Activated naive CD8-positive, alpha-beta T cell (primary cell): ENCODE measurements at regions not wholly inside any gene's neighbourhood (a gene's known extent, or its start where the extent isn't known, plus 50 kb on each side); places are given as distances from the start of the nearest gene placed in this dataset.
A peak's percentile ranks its signal among the peaks of the same experiment; 100 is the strongest.
"Not testable (repeated sequence)": the region's sequence is repeated elsewhere in the genome, so short reads cannot be mapped to it uniquely, and the experiment has no call there.

ENCODE experiments used
- H3K27ac Mint-ChIP-seq: one replicate; pipeline ENCODE4 v1.8.0; 2021; ENCODE audit warnings: mixed read lengths
- H3K27me3 Mint-ChIP-seq: one replicate; pipeline ENCODE4 v1.8.0; 2021; ENCODE audit warnings: mixed read lengths
- H3K36me3 Mint-ChIP-seq: one replicate; pipeline ENCODE4 v1.8.0; 2021; ENCODE audit warnings: mixed read lengths
- H3K4me1 Mint-ChIP-seq: one replicate; pipeline ENCODE4 v1.8.0; 2021; ENCODE audit warnings: low read depth, mixed read lengths
- H3K4me3 Mint-ChIP-seq: one replicate; pipeline ENCODE4 v1.8.0; 2021; ENCODE audit warnings: mild to moderate bottlenecking, mixed read lengths
- H3K9me3 Mint-ChIP-seq: one replicate; pipeline ENCODE4 v1.8.0; 2021; ENCODE audit warnings: low read depth, mixed read lengths

GRCh38 chr5:50501491-50502228, 60.6 kb upstream of the EMB start:
- H3K9me3 Mint-ChIP-seq, result no peaks in the 10 kb centered on the region
- peaks cover 18% of the 10 kb centered on the region for H3K4me1 Mint-ChIP-seq
- H3K4me3 Mint-ChIP-seq, result peak overlapping the region; percentile 17
- no peaks in the 10 kb centered on the region for H3K27me3 Mint-ChIP-seq
- no peaks in the 10 kb centered on the region for H3K36me3 Mint-ChIP-seq
- H3K27ac Mint-ChIP-seq, result peak overlapping the region; percentile 46

DNA sequence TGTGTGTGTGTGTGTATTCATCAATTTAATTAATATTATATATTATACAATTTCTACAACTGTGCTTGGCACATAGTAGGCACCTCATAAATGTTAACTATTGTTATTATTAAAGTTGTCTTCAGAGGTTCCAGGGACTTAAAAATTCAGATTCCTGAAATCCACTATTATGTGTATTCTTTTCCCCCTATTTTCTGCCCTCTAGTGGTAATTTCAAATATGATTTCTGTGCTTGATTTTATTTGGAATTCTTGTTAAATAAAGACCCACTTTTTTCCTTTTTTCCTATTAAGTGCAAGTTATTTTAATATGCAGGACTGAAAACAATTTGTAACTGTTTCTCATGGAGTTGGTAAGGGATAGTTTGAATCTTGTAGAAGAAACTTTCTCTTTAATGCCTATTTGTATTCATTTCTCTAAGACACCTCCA, 72.0 kb upstream of the EMB start:
- H3K9me3 Mint-ChIP-seq, H3K4me3 Mint-ChIP-seq, H3K36me3 Mint-ChIP-seq, H3K4me1 Mint-ChIP-seq, H3K27me3 Mint-ChIP-seq, H3K27ac Mint-ChIP-seq: not testable (repeated sequence)

GRCh38 chr5:50521060-50521459, 80.0 kb upstream of the EMB start:
- peaks cover 13% of the 10 kb centered on the region for H3K9me3 Mint-ChIP-seq
- not testable (repeated sequence) for H3K27me3 Mint-ChIP-seq, H3K4me1 Mint-ChIP-seq, H3K4me3 Mint-ChIP-seq, H3K27ac Mint-ChIP-seq, H3K36me3 Mint-ChIP-seq

- H3K9me3 Mint-ChIP-seq, H3K27ac Mint-ChIP-seq, H3K4me3 Mint-ChIP-seq, H3K4me1 Mint-ChIP-seq, H3K36me3 Mint-ChIP-seq, H3K27me3 Mint-ChIP-seq: not testable (repeated sequence)
These were observed 86.5 kb upstream of the EMB start for GRCh38 chr5:50527514-50528060.

DNA sequence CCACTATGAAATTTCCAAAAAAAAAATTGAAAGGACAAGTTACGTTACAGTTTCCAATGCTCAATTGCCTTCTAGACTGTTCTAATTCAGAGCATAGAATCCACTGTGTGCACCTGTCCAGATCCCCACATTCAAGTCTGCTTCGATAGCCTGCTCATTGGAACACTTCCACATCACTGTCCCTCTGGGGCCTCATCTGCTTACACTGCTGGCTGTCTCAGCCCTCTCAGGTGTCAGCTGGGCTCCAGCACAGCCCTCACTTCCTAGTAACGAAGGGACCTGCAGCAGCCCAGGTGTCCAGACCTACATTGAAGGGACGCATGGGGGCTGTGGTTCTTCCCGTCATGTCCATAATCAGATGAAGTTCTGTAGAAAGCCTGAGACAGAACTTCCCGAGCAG, 94.3 kb upstream of the EMB start:
- H3K9me3 Mint-ChIP-seq, result peaks cover 4% of the 10 kb centered on the region
- peaks cover 6% of the 10 kb centered on the region for H3K4me1 Mint-ChIP-seq
- no peak overlapping the region for H3K4me3 Mint-ChIP-seq
- no peaks in the 10 kb centered on the region for H3K36me3 Mint-ChIP-seq
- H3K27me3 Mint-ChIP-seq, result no peaks in the 10 kb centered on the region
- no peak overlapping the region for H3K27ac Mint-ChIP-seq

DNA sequence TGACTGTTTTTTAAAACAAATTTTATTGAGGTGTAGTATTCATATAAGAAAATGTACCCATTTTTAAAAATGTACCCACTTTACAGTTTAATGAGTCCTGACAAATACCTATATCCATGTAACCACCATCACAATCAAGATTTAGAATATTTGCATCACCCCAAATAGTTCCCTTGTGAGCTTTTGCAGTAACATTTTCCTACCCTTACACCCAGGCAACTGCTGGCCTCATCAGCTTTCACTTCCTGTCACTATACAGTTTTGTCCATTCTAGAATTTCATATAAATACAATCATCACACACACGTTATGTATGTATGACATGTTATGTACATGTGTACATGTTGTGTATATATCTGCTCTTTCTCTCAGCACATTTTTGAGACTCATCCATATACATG, 96.4 kb upstream of the EMB start:
- not testable (repeated sequence) for H3K27me3 Mint-ChIP-seq, H3K4me1 Mint-ChIP-seq, H3K27ac Mint-ChIP-seq, H3K36me3 Mint-ChIP-seq, H3K9me3 Mint-ChIP-seq, H3K4me3 Mint-ChIP-seq

- peaks cover 3% of the 10 kb centered on the region for H3K9me3 Mint-ChIP-seq
- H3K36me3 Mint-ChIP-seq, result peaks cover 3% of the 10 kb centered on the region
- no peaks in the 10 kb centered on the region for H3K27me3 Mint-ChIP-seq
- no peak overlapping the region for H3K27ac Mint-ChIP-seq
- no peak overlapping the region for H3K4me3 Mint-ChIP-seq
- H3K4me1 Mint-ChIP-seq, result peaks cover 9% of the 10 kb centered on the region
These were observed 106.2 kb upstream of the EMB start for GRCh38 chr5:50547303-50547702.

DNA sequence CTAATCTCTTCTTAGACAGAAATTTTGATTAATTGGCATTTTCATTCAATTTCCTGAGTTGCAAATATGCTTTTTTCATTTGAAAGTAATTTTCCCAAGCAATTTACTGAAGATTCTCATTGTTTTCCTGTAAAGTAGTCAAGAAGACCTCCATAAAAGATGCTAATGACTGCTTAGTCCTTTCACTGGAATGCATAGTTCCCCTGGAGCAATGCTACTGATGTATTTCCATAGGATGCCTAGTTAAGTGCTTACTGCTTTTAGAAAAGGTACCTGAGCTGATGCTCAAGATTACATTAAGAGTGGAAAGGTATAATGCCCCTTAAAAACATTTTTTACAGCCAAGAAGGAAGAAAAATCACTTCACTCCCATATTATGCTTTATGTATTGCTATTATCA, 109.2 kb upstream of the EMB start:
- H3K4me1 Mint-ChIP-seq, result peaks cover 29% of the 10 kb centered on the region
- no peaks in the 10 kb centered on the region for H3K9me3 Mint-ChIP-seq
- H3K36me3 Mint-ChIP-seq, result no peaks in the 10 kb centered on the region
- no peaks in the 10 kb centered on the region for H3K27me3 Mint-ChIP-seq
- H3K4me3 Mint-ChIP-seq, result no peak overlapping the region
- no peak overlapping the region for H3K27ac Mint-ChIP-seq

- no peaks in the 10 kb centered on the region for H3K27me3 Mint-ChIP-seq
- H3K36me3 Mint-ChIP-seq, result no peaks in the 10 kb centered on the region
- H3K27ac Mint-ChIP-seq, result no peak overlapping the region
- peaks cover 32% of the 10 kb centered on the region for H3K4me1 Mint-ChIP-seq
- H3K9me3 Mint-ChIP-seq, result no peaks in the 10 kb centered on the region
- no peak overlapping the region for H3K4me3 Mint-ChIP-seq
These were observed 109.9 kb upstream of the EMB start for GRCh38 chr5:50550993-50551392.

DNA sequence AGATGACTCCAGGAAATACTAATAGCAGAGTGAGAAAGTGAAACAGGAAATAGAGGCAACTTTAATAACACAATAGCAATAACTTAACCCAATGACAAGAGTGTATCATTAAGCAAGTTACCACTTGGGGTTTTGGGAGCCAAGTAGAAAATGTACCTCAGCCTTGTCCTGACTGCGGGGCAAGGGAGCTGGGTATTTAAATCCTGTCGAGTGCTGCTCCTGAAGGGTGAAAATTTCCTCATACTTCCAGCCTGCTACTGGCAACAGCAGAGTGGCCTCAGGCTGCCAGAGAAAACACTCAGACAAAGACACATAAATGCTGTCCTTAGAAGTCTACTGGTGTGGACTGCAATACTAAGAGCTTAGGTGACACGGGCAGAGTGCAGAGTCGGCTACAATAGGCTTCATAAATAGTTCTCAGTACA, 112.5 kb upstream of the EMB start:
- Mint-ChIP-seq H3K4me1 (peaks cover 24% of the 10 kb centered on the region), H3K27me3 (no peaks in the 10 kb centered on the region), H3K4me3 (no peak overlapping the region), H3K36me3 (no peaks in the 10 kb centered on the region), H3K9me3 (no peaks in the 10 kb centered on the region), H3K27ac (no peak overlapping the region)

GRCh38 chr5:50558640-50559039, 107.8 kb upstream of the PARP8 start:
- not testable (repeated sequence) for H3K27me3 Mint-ChIP-seq, H3K4me3 Mint-ChIP-seq, H3K9me3 Mint-ChIP-seq, H3K36me3 Mint-ChIP-seq, H3K27ac Mint-ChIP-seq
- H3K4me1 Mint-ChIP-seq, result peaks cover 11% of the 10 kb centered on the region

DNA sequence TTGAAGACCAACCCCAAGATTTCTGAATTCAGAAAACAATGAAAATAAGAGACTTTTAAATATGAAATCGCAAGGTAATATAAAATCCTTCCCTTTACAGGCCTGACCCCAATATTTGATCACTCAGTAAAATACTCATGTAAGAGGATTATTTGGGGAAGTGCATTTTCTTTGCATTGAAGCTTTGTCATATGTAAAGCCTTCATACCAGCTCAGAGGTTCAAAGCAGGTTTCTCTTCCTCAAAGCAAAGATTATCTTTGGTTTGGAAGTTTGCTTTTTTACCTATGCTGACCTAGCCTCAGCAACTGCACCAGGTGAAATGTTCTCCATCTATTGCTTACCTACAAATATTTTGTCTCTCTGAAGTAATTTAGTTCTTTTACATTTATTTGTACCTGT, 106.5 kb upstream of the PARP8 start:
- H3K27ac Mint-ChIP-seq, result no peak overlapping the region
- H3K36me3 Mint-ChIP-seq, result peaks cover 2% of the 10 kb centered on the region
- H3K27me3 Mint-ChIP-seq, result no peaks in the 10 kb centered on the region
- H3K4me1 Mint-ChIP-seq, result peaks cover 15% of the 10 kb centered on the region
- H3K9me3 Mint-ChIP-seq, result no peaks in the 10 kb centered on the region
- H3K4me3 Mint-ChIP-seq, result no peak overlapping the region

DNA sequence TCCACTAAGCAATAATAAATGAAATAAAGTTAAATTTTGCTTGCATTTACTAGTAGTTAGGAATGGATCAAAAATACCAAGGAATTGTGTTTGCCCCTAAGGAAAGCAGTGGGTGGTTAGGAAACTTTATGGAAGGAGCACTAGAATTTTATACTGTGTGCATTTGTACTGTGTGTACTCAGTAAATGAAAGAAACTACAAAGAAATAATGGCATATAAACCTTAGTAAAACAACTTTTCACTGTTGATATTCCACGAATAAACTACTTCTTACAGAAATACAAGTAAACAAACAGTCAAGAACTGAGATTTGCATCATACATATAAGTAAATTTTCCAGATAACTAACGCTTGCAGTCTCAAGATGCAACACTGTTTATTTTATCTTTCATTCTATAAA, 103.7 kb upstream of the PARP8 start:
- Mint-ChIP-seq H3K4me1 (peaks cover 13% of the 10 kb centered on the region), H3K4me3 (no peak overlapping the region)

DNA sequence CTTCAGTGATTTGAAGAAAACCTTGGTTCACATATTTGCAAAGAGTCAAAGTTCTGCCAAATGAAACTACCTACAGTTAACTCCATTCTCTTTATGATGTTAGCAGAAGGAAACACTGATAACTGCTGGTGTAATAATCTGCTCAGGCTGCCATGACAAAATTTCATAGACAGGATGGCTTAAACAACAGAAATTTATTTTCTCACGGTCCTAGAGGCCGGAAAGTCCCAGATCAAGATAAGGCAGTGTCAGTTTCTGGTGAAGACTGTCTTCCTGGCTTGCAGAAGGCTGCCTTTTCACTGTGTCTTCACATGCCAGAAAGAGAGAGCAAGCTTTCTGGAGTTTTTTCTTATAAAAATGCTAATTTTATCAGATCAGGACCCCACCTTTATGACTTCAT, 102.4 kb upstream of the PARP8 start:
- peaks cover 13% of the 10 kb centered on the region for H3K4me1 Mint-ChIP-seq
- no peak overlapping the region for H3K27ac Mint-ChIP-seq
- no peaks in the 10 kb centered on the region for H3K27me3 Mint-ChIP-seq
- H3K9me3 Mint-ChIP-seq, result peaks cover 13% of the 10 kb centered on the region
- H3K36me3 Mint-ChIP-seq, result peaks cover 4% of the 10 kb centered on the region
- H3K4me3 Mint-ChIP-seq, result no peak overlapping the region

More for the DNA sequence above, 103.7 kb upstream of the PARP8 start:
- no peaks in the 10 kb centered on the region for H3K27me3 Mint-ChIP-seq
- peaks cover 2% of the 10 kb centered on the region for H3K36me3 Mint-ChIP-seq
- no peak overlapping the region for H3K27ac Mint-ChIP-seq
- H3K9me3 Mint-ChIP-seq, result peaks cover 2% of the 10 kb centered on the region

- Mint-ChIP-seq H3K4me1 (peaks cover 13% of the 10 kb centered on the region), H3K4me3 (no peak overlapping the region), H3K36me3 (peaks cover 2% of the 10 kb centered on the region), H3K27ac (no peak overlapping the region), H3K27me3 (no peaks in the 10 kb centered on the region), H3K9me3 (peaks cover 13% of the 10 kb centered on the region)
These were observed 101.9 kb upstream of the PARP8 start for GRCh38 chr5:50564558-50564957.

DNA sequence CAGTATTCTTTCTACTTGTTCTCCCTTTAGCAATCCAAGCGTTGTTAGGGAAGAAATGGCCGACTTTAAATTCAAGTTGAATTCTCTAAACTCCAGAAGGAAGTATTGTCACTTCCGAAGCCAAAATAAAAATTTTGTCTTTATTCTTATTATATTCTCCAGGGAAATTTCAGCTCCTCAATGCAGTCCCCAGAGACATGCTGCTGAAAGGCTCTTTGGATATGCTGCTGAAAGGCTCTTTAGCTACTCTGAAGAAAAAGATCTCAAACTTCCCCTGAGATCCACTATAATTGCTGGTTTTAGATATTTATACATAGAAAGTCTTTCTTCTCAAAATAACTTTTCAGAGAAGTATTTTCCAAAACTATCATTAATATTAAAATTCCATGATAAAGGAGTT, 92.3 kb upstream of the PARP8 start:
- H3K27me3 Mint-ChIP-seq, result no peaks in the 10 kb centered on the region

More for the DNA sequence above, 92.3 kb upstream of the PARP8 start:
- H3K36me3 Mint-ChIP-seq, result peaks cover 5% of the 10 kb centered on the region
- H3K4me3 Mint-ChIP-seq, result peak overlapping the region; percentile 38
- peaks cover 19% of the 10 kb centered on the region for H3K4me1 Mint-ChIP-seq
- H3K27ac Mint-ChIP-seq, result no peak overlapping the region
- no peaks in the 10 kb centered on the region for H3K9me3 Mint-ChIP-seq
